ENCODE measurements at regions not wholly inside any gene's neighbourhood (a gene's known extent, or its start where the extent isn't known, plus 50 kb on each side); places are given as distances from the start of the nearest gene placed in this dataset.

DNA sequence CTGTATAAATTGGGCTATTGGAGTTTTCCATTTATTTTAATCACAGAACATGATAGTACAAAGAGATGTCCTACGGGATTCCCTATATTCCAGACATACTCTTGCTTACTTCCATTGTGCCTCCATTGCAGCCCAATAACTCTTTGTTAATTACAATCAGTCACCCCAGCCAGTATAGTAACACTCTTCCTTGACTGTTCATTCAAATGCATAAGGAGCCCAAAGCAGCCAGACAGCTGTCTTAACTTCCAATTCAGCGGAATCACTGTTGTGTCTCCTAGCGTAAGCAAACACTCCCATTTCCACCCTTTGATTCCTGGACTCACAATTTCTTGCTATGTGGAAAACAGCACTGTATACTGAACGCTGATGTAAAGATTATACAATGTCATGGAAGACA, 942.3 kb downstream of the TAF11L14 start:
- no peak for TF ChIP-seq CTCF (IDR thresholded peaks at IDR 0.05)
- TF ChIP-seq POLR2A (IDR thresholded peaks at IDR 0.05): no peak

All from uterus (tissue), 2 donors.